Neural progenitor cell (in vitro differentiated cells): ENCODE measurements at regions not wholly inside any gene's neighbourhood (a gene's known extent, or its start where the extent isn't known, plus 50 kb on each side); places are given as distances from the start of the nearest gene placed in this dataset.

Experiments used
- DNase-seq: peaks from one replicate; pipeline ENCODE4 v3.0.0-alpha.2; 2016; ENCODE audit warnings: low spot score
- H2AFZ ChIP-seq: fragments of 200-600 bp; sonication (generic); replicated peaks from 2 replicates; pipeline ENCODE4 v1.6.1; 2016; ENCODE audit warnings: antibody characterized with exemption
- H3F3A ChIP-seq: fragments of 200-600 bp; sonication (generic); 2 replicates; pipeline ENCODE4 v1.6.1; 2016; ENCODE audit warnings: antibody characterized with exemption, low read depth
- H3K27ac ChIP-seq: fragments of 200-600 bp; sonication (generic); 2 replicates; pipeline ENCODE4 v1.5.1; 2016; ENCODE audit warnings: mild to moderate bottlenecking
- H3K27me3 ChIP-seq: fragments of 200-600 bp; sonication (generic); 2 replicates; pipeline ENCODE4 v1.6.1; 2016; ENCODE audit warnings: mild to moderate bottlenecking, moderate library complexity
- H3K36me3 ChIP-seq: fragments of 200-600 bp; sonication (generic); 2 replicates; pipeline ENCODE4 v1.5.1; 2016
- H3K4me1 ChIP-seq: fragments of 200-600 bp; sonication (generic); 2 replicates; pipeline ENCODE4 v1.6.1; 2016; ENCODE audit warnings: mixed run types
- H3K4me2 ChIP-seq: fragments of 200-600 bp; sonication (generic); 2 replicates; pipeline ENCODE4 v1.6.1; 2016
- H3K4me3 ChIP-seq: fragments of 200-600 bp; sonication (generic); 2 replicates; pipeline ENCODE4 v1.5.1; 2016
- H3K79me2 ChIP-seq: fragments of 200-600 bp; sonication (generic); 2 replicates; pipeline ENCODE4 v1.6.1; 2016; ENCODE audit warnings: low read depth
- H3K9ac ChIP-seq: fragments of 200-600 bp; sonication (generic); 2 replicates; pipeline ENCODE4 v1.6.1; 2016
- H3K9me3 ChIP-seq: fragments of 200-600 bp; sonication (generic); 2 replicates; pipeline ENCODE4 v1.5.1; 2016; ENCODE audit warnings: low read depth
- H4K20me1 ChIP-seq: fragments of 200-600 bp; sonication (generic); 2 replicates; pipeline ENCODE4 v1.6.1; 2016; ENCODE audit warnings: low read depth
- H3K27ac Mint-ChIP-seq: 3 replicates; pipeline ENCODE4 v1.8.0; 2021; ENCODE audit warnings: mixed read lengths
- H3K27me3 Mint-ChIP-seq: 2 replicates; pipeline ENCODE4 v1.8.0; 2022; ENCODE audit warnings: low read depth, mild to moderate bottlenecking, inconsistent platforms, moderate library complexity, mixed read lengths; ENCODE audit not compliant: insufficient read depth
- H3K36me3 Mint-ChIP-seq: 3 replicates; pipeline ENCODE4 v1.8.0; 2021; ENCODE audit warnings: mixed read lengths
- H3K4me1 Mint-ChIP-seq: 3 replicates; pipeline ENCODE4 v1.8.0; 2021; ENCODE audit warnings: mixed read lengths
- H3K4me3 Mint-ChIP-seq: 3 replicates; pipeline ENCODE4 v1.8.0; 2021; ENCODE audit warnings: mild to moderate bottlenecking, moderate library complexity, mixed read lengths
- H3K9me3 Mint-ChIP-seq: 3 replicates; pipeline ENCODE4 v1.8.0; 2020; ENCODE audit warnings: mixed read lengths
- EZH2 ChIP-seq: fragments of 200-600 bp; sonication (generic); IDR thresholded peaks from 2 replicates; pipeline ENCODE4 v1.6.1; 2017; ENCODE audit warnings: antibody characterized with exemption, mild to moderate bottlenecking, moderate library complexity
- EZH2phosphoT487 ChIP-seq: fragments of 200-600 bp; sonication (generic); IDR thresholded peaks from 2 replicates; pipeline ENCODE4 v1.6.1; 2017; ENCODE audit warnings: antibody characterized with exemption
- TF ChIP-seq, protein P1 (sequence below): fragments of 200-600 bp; sonication (generic); IDR thresholded peaks from 2 replicates; pipeline ENCODE4 v1.5.1; 2017; ENCODE audit warnings: antibody characterized with exemption, mild to moderate bottlenecking

DNA sequence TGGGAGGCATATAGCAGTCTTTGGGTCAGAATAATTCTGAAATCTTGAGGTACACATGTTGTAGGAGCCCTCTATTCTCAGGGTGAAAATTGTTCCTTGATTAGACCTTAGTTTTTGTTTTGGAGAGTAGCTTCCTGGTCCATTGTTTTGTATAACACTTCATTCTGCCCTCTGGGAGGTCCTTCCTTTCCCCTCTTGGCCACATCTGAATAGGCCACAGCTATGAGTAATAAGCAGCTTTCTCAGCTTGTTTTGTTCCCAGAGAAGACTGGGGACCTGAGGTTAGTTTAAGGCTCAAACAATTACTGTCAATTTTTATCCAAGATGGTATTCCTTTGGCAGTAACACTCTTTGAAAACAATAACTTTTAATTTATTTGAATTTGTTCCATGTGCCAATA lies 72.6 kb upstream of the NOL4 start:
- Histone ChIP-seq H3K4me2 (no peak overlapping the region), H3K9me3 (no peaks in the 10 kb centered on the region), H3K4me1 (peaks cover 10% of the 10 kb centered on the region), H4K20me1 (no peaks in the 10 kb centered on the region), H3K36me3 (no peaks in the 10 kb centered on the region), H3F3A (peaks cover 2% of the 10 kb centered on the region), H2AFZ (no peak overlapping the region), H3K79me2 (no peaks in the 10 kb centered on the region), H3K27ac (no peak overlapping the region), H3K27me3 (no peaks in the 10 kb centered on the region), H3K9ac (no peak overlapping the region), H3K4me3 (no peak overlapping the region)
- Mint-ChIP-seq H3K9me3 (no peaks in the 10 kb centered on the region), H3K4me1 (no peaks in the 10 kb centered on the region), H3K27me3 (no peaks in the 10 kb centered on the region), H3K36me3 (no peaks in the 10 kb centered on the region), H3K27ac (no peak overlapping the region), H3K4me3 (no peak overlapping the region)
- TF ChIP-seq EZH2 (no peak), EZH2phosphoT487 (no peak)
- TF ChIP-seq, protein P1, sequence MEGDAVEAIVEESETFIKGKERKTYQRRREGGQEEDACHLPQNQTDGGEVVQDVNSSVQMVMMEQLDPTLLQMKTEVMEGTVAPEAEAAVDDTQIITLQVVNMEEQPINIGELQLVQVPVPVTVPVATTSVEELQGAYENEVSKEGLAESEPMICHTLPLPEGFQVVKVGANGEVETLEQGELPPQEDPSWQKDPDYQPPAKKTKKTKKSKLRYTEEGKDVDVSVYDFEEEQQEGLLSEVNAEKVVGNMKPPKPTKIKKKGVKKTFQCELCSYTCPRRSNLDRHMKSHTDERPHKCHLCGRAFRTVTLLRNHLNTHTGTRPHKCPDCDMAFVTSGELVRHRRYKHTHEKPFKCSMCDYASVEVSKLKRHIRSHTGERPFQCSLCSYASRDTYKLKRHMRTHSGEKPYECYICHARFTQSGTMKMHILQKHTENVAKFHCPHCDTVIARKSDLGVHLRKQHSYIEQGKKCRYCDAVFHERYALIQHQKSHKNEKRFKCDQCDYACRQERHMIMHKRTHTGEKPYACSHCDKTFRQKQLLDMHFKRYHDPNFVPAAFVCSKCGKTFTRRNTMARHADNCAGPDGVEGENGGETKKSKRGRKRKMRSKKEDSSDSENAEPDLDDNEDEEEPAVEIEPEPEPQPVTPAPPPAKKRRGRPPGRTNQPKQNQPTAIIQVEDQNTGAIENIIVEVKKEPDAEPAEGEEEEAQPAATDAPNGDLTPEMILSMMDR: no peak
- DNase-seq: no peak

DNA sequence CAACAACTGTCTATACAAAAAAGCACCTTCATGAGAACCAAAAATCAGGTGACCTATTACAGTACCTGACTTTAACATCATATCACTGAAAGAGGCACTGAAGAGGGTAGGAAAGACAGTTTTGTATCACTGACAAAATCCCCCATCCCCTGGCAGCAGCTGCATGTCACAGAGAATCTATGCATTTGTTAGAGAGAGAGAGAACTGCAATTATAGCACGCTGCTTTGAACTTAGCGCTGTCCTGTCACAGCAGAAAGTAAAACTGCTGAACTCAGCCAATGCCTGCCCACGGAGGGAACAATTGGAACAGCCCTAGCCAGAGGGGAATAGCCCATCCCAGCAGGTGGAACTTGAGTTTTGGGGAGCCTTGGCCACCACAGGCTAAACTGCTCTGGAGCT lies 75.1 kb upstream of the NOL4 start:
- no peaks in the 10 kb centered on the region for H3K9me3 Mint-ChIP-seq
- H3K4me1 ChIP-seq: peaks cover 10% of the 10 kb centered on the region
- H3K4me3 Mint-ChIP-seq: no peak overlapping the region
- H3K36me3 Mint-ChIP-seq: no peaks in the 10 kb centered on the region
- H3K27ac Mint-ChIP-seq: no peak overlapping the region
- H3K9ac ChIP-seq: no peak overlapping the region
- H3K27me3 Mint-ChIP-seq: no peaks in the 10 kb centered on the region
- no peaks in the 10 kb centered on the region for H3K9me3 ChIP-seq
- no peak for DNase-seq
- H3K36me3 ChIP-seq: no peaks in the 10 kb centered on the region
- H3K27ac ChIP-seq: no peak overlapping the region
- H4K20me1 ChIP-seq: no peaks in the 10 kb centered on the region
- no peaks in the 10 kb centered on the region for H3K27me3 ChIP-seq
- TF ChIP-seq EZH2: no peak
- TF ChIP-seq, protein P1: no peak
- TF ChIP-seq EZH2phosphoT487: no peak
- no peak overlapping the region for H2AFZ ChIP-seq
- no peak overlapping the region for H3K4me3 ChIP-seq
- no peaks in the 10 kb centered on the region for H3K4me1 Mint-ChIP-seq
- peaks cover 2% of the 10 kb centered on the region for H3F3A ChIP-seq
- no peak overlapping the region for H3K4me2 ChIP-seq
- H3K79me2 ChIP-seq: no peaks in the 10 kb centered on the region

DNA sequence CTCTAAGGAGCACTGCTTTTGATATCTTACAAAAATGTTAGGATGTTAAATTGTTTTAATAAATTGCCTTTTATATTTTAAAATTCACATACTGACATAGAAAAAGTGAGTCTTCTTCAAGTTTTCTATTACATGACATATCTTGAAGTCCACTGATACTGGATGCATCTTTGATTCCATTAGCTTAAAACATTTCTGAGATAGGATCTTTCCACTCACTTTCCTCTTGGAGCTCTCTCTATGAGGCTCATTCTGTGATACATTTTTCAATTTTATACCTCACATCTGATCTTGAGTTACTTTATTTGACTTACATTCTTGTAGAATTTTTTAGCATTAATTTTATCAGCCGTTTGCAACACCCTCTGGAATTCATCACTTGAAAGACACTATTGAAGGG lies 86.8 kb upstream of the NOL4 start:
- Mint-ChIP-seq H3K4me1 (no peaks in the 10 kb centered on the region), H3K27me3 (no peaks in the 10 kb centered on the region), H3K36me3 (no peaks in the 10 kb centered on the region), H3K27ac (no peak overlapping the region), H3K4me3 (no peak overlapping the region), H3K9me3 (no peaks in the 10 kb centered on the region)
- no peak for DNase-seq
- Histone ChIP-seq H3K4me3 (no peak overlapping the region), H3K4me2 (no peak overlapping the region), H4K20me1 (no peaks in the 10 kb centered on the region), H3K9me3 (no peaks in the 10 kb centered on the region), H3K36me3 (no peaks in the 10 kb centered on the region), H3K27me3 (no peaks in the 10 kb centered on the region), H3K4me1 (no peaks in the 10 kb centered on the region), H2AFZ (no peak overlapping the region), H3K79me2 (no peaks in the 10 kb centered on the region), H3F3A (no peaks in the 10 kb centered on the region), H3K27ac (no peak overlapping the region), H3K9ac (no peak overlapping the region)
- TF ChIP-seq EZH2phosphoT487 (no peak), EZH2 (no peak)
- TF ChIP-seq, protein P1: no peak

DNA sequence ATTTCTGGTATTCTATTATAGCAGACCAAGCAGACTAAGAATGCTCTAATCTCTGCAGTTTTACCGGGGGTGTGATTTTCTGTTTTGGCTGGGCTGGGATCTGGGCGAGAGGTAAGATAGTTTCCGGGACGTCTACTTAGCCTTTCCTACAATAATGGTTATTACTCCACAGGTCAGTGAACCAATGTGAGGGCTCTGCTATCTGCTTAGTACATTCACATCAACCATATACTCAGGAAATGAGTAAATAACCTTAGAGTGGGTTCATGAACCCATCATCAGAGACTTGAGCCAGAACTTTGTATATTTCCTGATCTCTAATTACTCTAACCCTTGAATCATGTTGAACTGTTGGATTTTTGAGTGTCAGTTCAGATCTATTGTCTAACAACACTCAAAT lies 90.1 kb upstream of the NOL4 start:
- no peak overlapping the region for H3K4me2 ChIP-seq
- Mint-ChIP-seq H3K27ac (no peak overlapping the region), H3K4me3 (no peak overlapping the region), H3K4me1 (no peaks in the 10 kb centered on the region), H3K27me3 (no peaks in the 10 kb centered on the region), H3K9me3 (no peaks in the 10 kb centered on the region), H3K36me3 (no peaks in the 10 kb centered on the region)
- TF ChIP-seq, protein P1: no peak
- TF ChIP-seq EZH2 (no peak), EZH2phosphoT487 (no peak)
- no peak overlapping the region for H3K27ac ChIP-seq
- no peak for DNase-seq
- H3F3A ChIP-seq: no peaks in the 10 kb centered on the region
- no peaks in the 10 kb centered on the region for H3K36me3 ChIP-seq
- no peaks in the 10 kb centered on the region for H4K20me1 ChIP-seq
- no peak overlapping the region for H3K9ac ChIP-seq
- H3K9me3 ChIP-seq: no peaks in the 10 kb centered on the region
- H3K27me3 ChIP-seq: no peaks in the 10 kb centered on the region
- H3K4me1 ChIP-seq: no peaks in the 10 kb centered on the region
- no peaks in the 10 kb centered on the region for H3K79me2 ChIP-seq
- no peak overlapping the region for H3K4me3 ChIP-seq
- H2AFZ ChIP-seq: no peak overlapping the region
